GM12892 (cell line): ENCODE measurements at regions not wholly inside any gene's neighbourhood (a gene's known extent, or its start where the extent isn't known, plus 50 kb on each side); places are given as distances from the start of the nearest gene placed in this dataset.

ENCODE experiments used
- POLR2A ChIP-seq: IDR thresholded peaks from 2 replicates; pipeline ENCODE4 v1.6.1; 2011; ENCODE audit warnings: low read depth, low read length, control low read depth
- POLR2AphosphoS5 ChIP-seq: IDR thresholded peaks from 2 replicates; pipeline ENCODE4 v1.6.1; 2011; ENCODE audit warnings: low read depth, low read length, control low read depth
- TAF1 ChIP-seq: IDR thresholded peaks from 2 replicates; pipeline ENCODE4 v1.6.1; 2011; ENCODE audit warnings: low read depth, mild to moderate bottlenecking, control low read depth, low read length, borderline replicate concordance

- TF ChIP-seq POLR2A (no peak), POLR2AphosphoS5 (no peak), TAF1 (no peak)
These were observed 80.5 kb downstream of the FOXI3 start for GRCh38 chr2:88372042-88372441.
